ENCODE measurements at regions not wholly inside any gene's neighbourhood (a gene's known extent, or its start where the extent isn't known, plus 50 kb on each side); places are given as distances from the start of the nearest gene placed in this dataset.

GRCh38 chr14:100655741-100656085 is 68.5 kb upstream of the BEGAIN start:
- TF ChIP-seq CTCF (conservative IDR thresholded peaks at IDR 0.05 in 1 of 2, IDR thresholded peaks at IDR 0.05 in 1 of 2; ENCODE audit: low read depth in 1 of 2, low read length in 2 of 2), result no peak
- no peak for TF ChIP-seq EZH2 (IDR thresholded peaks at IDR 0.05; ENCODE audit: low read length, missing control alignments)
